Stimulated activated CD4-positive, alpha-beta T cell treated with anti-CD3 and anti-CD28 coated beads, Interleukin-2, amount 100 ng/mL, for 24 hours (primary cell): ENCODE measurements at regions not wholly inside any gene's neighbourhood (a gene's known extent, or its start where the extent isn't known, plus 50 kb on each side); places are given as distances from the start of the nearest gene placed in this dataset.

Source experiments
- DNase-seq, 2 donors: peaks; one replicate each; pipeline ENCODE4 v3.0.0-alpha.2; 2020

GRCh38 chr21:20611008-20611407 is 387.2 kb upstream of the NCAM2 start:
- DNase-seq = no peak

- no peak for DNase-seq
These were observed 384.6 kb upstream of the NCAM2 start for GRCh38 chr21:20613654-20614053.

- DNase-seq = no peak
These were observed 381.1 kb upstream of the NCAM2 start for GRCh38 chr21:20617130-20617529.

- DNase-seq = no peak
These were observed 379.3 kb upstream of the NCAM2 start for GRCh38 chr21:20618878-20619277.

GRCh38 chr21:20627594-20627993 is 370.6 kb upstream of the NCAM2 start:
- no peak for DNase-seq

DNA sequence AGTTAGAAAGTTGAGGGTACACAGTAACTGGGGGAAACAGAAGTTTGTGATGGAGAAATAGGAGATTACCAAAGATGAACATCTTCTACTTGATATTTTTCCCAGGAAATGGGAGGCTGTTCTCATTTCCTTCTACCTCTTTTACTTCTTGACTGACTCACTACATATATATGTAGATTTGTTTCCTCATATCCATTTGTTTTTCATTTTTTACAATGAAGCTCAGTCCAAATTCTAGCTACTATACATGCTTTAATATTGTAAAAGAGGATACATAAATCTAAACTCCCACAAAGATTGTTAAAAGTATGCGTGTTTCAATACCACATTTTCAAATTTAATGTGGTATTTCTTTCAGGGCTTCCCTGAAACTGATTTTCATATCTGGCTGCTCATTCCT is 366.6 kb upstream of the NCAM2 start:
- no peak for DNase-seq

- DNase-seq = no peak
These were observed 359.2 kb upstream of the NCAM2 start for GRCh38 chr21:20639026-20639425.

DNA sequence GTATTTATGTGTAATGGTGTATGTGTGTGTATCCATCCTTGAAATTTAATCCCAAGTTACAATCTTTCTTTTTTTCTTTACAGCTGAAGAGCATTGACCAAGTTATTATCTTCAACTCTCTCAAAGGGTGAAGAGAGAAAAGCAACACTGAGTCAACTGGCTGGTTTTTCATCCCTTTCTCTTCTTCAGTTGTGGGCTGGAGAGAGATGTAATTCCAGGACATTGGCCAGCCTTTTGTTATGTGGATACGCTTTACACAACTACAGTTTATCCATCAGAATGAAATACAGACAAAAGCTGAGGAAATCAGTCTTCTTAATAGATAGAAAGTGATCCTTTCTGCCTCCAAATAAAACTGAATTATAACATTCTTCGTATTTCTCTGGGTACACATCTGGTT is 357.0 kb upstream of the NCAM2 start:
- DNase-seq = no peak

DNA sequence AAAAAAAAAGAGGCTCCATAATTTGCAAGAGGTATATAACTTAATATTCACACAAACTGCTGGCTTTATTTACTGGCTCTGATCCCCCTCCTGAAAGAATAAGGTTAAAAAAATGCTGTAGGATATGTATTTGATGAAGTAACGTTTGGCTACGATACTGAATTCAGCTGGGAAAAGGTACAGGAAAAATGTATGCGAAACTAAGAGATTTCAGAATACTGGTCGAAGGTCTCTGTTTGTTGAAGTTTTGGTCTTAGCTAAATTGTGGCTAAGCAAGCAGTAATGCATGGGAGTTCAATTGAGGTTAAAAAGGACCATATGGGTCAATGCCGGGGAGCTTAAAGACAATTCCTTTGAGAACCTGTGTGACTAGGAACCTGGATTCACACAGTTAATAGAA is 355.5 kb upstream of the NCAM2 start:
- no peak for DNase-seq

DNA sequence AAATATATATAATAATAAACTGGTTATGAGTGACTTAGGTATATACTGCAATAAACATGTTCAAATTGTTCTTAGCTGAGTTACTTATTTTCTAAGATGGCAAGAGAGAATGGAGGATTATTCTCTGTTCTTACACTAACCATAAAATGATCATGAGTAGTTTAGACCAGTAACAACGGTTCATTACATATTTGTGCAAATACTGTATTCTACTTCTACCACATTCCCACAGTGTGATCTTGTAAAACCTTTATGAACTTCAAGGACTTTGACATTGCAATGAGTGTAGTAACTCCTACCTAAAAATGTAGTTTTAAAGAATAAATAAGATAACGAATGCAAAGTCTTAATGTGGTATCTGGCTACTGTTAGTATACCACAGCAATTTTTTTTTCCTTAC is 353.7 kb upstream of the NCAM2 start:
- DNase-seq = no peak

GRCh38 chr21:20645344-20645743 is 352.9 kb upstream of the NCAM2 start:
- no peak for DNase-seq

- DNase-seq = no peak
These were observed 351.6 kb upstream of the NCAM2 start for GRCh38 chr21:20646431-20647165.

GRCh38 chr21:20647607-20648006 is 350.6 kb upstream of the NCAM2 start:
- DNase-seq = no peak

- no peak for DNase-seq
These were observed 349.0 kb upstream of the NCAM2 start for GRCh38 chr21:20649231-20649630.

GRCh38 chr21:20652846-20653245 is 345.4 kb upstream of the NCAM2 start:
- DNase-seq = no peak

GRCh38 chr21:20661246-20661645 is 337.0 kb upstream of the NCAM2 start:
- no peak for DNase-seq

GRCh38 chr21:20661745-20662422 is 336.3 kb upstream of the NCAM2 start:
- no peak for DNase-seq

- DNase-seq = no peak
These were observed 335.7 kb upstream of the NCAM2 start for GRCh38 chr21:20662514-20662913.

GRCh38 chr21:20667931-20668330 is 330.3 kb upstream of the NCAM2 start:
- no peak for DNase-seq

- no peak for DNase-seq
These were observed 312.7 kb upstream of the NCAM2 start for GRCh38 chr21:20685475-20685874.

DNA sequence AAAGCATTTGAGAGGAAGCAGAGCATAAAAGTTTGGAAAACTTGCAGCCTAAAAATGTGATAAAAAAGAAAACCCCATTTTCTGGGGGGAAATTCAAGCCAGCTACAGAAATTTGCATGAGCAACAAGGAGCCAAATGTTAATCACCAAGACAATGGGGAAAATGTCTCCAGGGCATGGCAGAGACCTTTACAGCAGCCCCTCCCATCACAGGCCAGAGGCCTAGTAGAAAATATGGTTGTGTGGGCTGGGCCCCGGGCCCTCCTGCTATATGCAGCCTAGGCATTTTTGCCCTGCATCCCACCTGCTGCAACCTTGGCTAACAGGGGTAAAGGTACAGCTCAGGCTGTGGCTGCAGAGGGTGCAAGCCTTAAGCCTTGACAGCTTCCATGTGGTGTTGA is 299.6 kb upstream of the NCAM2 start:
- DNase-seq = no peak

DNA sequence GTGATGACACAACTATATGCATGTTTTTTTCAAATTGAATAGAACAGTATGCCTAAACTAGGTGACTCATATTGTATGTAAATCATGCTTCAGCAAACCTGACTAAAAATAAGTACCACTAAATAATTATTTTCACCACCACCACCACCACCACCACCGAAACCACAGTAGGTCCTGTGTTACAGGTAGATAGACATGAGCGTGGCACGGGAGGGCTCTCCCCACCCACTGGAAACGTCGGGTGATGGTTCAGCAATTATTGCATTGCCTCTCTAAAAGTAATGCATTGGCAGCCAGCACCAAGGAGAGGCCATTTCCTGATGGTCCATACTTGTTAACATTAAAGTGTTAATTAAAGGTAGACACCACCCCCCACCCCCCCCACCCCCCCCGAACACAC is 297.0 kb upstream of the NCAM2 start:
- DNase-seq = no peak

DNA sequence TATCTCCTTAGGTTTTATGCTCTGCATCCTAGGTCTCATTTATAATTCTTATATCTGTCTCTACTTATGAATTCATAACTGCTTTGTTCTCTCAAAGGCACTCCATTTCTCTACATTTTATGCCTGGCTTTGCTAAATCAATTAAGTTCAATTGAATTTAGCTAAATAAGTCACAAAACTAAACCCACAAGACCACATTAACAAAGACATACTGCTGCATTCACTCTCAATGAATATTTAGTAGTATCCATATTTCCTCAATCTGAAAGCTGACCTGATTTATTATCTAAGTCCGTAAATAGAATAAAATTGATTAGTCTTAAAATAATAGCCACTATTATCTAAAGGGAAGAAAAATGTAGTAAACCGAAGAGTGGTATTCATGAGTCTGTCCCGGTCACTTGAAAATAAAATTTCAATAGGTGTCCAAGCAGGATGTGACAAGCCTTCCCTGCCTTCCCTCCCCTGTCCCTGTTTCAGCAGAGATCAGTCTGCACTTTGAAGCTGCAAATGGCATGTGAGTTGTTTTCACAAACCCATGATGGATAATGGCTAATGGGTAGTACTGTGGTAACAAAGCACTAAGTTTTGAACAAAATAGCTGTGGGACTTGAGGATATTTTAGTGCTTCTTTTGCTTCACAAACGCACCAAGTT is 295.0 kb upstream of the NCAM2 start:
- no peak for DNase-seq

- DNase-seq = no peak
These were observed 277.6 kb upstream of the NCAM2 start for GRCh38 chr21:20720623-20721022.
